Non-pigmented ciliary epithelial cell (primary cell): ENCODE measurements at regions not wholly inside any gene's neighbourhood (a gene's known extent, or its start where the extent isn't known, plus 50 kb on each side); places are given as distances from the start of the nearest gene placed in this dataset.

Experiments used
- DNase-seq: peaks from one replicate; pipeline ENCODE4 v3.0.0-alpha.2; 2010; ENCODE audit warnings: low read depth

GRCh38 chr1:119308130-119308700, 60.4 kb upstream of the HAO2 start:
- DNase-seq, result no peak

DNA sequence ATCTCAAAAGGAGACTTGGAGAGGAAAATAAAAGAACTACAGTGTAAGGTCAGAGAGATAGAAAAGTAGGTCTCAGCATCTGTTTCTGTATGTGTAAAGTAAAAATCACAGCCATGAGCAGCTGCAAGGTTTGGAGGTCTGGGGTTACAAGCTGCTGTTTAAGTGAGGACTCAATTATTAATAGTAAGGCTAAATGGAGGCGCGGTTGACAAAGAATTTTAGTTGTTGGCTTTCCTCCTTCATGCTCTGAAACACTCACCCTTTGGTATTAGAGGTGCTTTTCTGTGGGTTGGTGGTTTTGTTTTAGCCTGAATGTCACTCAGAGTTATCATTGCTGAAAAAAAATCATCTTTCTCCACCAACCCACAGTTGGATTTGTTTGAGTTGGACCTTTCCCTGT, 59.8 kb upstream of the HAO2 start:
- no peak for DNase-seq

GRCh38 chr1:119310301-119310700, 58.3 kb upstream of the HAO2 start:
- no peak for DNase-seq

- no peak for DNase-seq
Observed at GRCh38 chr1:119312500-119312899, 56.1 kb upstream of the HAO2 start.

- DNase-seq, result no peak
Observed at GRCh38 chr1:119314001-119314796, 54.4 kb upstream of the HAO2 start.

- DNase-seq, result no peak
Observed at GRCh38 chr1:119316870-119317416, 51.6 kb upstream of the HAO2 start.

GRCh38 chr1:119318466-119319309, 49.9 kb upstream of the HAO2 start:
- no peak for DNase-seq
